ENCODE measurements at regions not wholly inside any gene's neighbourhood (a gene's known extent, or its start where the extent isn't known, plus 50 kb on each side); places are given as distances from the start of the nearest gene placed in this dataset.

GRCh38 chr2:120520454-120520853, 174.5 kb downstream of the INHBB start:
- no peak for DNase-seq

GRCh38 chr2:120520929-120521912, 175.3 kb downstream of the INHBB start:
- DNase-seq: peak; percentile 22

GRCh38 chr2:120522151-120522751, 176.3 kb downstream of the INHBB start:
- no peak for DNase-seq

- no peak for DNase-seq
These were observed 177.8 kb downstream of the INHBB start for GRCh38 chr2:120523766-120524165.

- no peak for DNase-seq
These were observed 178.2 kb downstream of the INHBB start for GRCh38 chr2:120524174-120524573.

GRCh38 chr2:120525056-120526046, 179.4 kb downstream of the INHBB start:
- no peak for DNase-seq

- DNase-seq: no peak
These were observed 180.2 kb downstream of the INHBB start for GRCh38 chr2:120526047-120526562.

- DNase-seq: no peak
These were observed 181.3 kb downstream of the INHBB start for GRCh38 chr2:120526997-120527945.

- no peak for DNase-seq
These were observed 182.2 kb downstream of the INHBB start for GRCh38 chr2:120528051-120528692.

GRCh38 chr2:120528693-120529076, 182.7 kb downstream of the INHBB start:
- no peak for DNase-seq

- no peak for DNase-seq
These were observed 184.8 kb downstream of the INHBB start for GRCh38 chr2:120530781-120531180.

- no peak for DNase-seq
These were observed 185.4 kb downstream of the INHBB start for GRCh38 chr2:120531365-120531764.

- no peak for DNase-seq
These were observed 186.1 kb downstream of the INHBB start for GRCh38 chr2:120531863-120532600.

- no peak for DNase-seq
These were observed 187.7 kb downstream of the INHBB start for GRCh38 chr2:120533625-120534024.

GRCh38 chr2:120534457-120534856, 188.5 kb downstream of the INHBB start:
- DNase-seq: no peak

GRCh38 chr2:120535081-120535480, 189.1 kb downstream of the INHBB start:
- no peak for DNase-seq

GRCh38 chr2:120536141-120536540, 190.2 kb downstream of the INHBB start:
- DNase-seq: no peak

GRCh38 chr2:120538691-120539423, 192.9 kb downstream of the INHBB start:
- no peak for DNase-seq

- no peak for DNase-seq
These were observed 193.5 kb downstream of the INHBB start for GRCh38 chr2:120539424-120539936.
